Pulmonary artery endothelial cell (primary cell): ENCODE measurements at regions not wholly inside any gene's neighbourhood (a gene's known extent, or its start where the extent isn't known, plus 50 kb on each side); places are given as distances from the start of the nearest gene placed in this dataset.

Experiments used
- DNase-seq: peaks from one replicate; pipeline ENCODE4 v3.0.0-alpha.2; 2011; ENCODE audit warnings: low read depth, low spot score

DNA sequence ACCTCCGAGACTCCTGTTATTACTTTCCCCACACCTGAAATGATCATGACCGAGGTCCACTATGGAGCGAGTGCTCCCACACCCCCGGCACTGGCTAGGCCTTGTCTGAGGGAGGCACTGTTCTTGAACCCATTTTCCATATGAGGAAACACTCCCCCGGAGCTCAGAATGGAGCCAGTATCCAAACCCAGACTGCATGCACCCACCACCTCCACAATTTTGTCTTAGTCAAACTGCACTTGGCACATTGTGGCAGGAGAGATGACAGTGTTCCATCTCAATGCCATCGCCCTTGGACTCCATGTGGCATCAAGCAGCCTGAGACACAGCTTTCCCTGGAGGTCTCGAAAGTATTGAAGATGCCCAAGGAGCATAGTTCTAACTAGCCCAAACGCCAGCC, 154.1 kb downstream of the NUP210 start:
- DNase-seq: no peak

DNA sequence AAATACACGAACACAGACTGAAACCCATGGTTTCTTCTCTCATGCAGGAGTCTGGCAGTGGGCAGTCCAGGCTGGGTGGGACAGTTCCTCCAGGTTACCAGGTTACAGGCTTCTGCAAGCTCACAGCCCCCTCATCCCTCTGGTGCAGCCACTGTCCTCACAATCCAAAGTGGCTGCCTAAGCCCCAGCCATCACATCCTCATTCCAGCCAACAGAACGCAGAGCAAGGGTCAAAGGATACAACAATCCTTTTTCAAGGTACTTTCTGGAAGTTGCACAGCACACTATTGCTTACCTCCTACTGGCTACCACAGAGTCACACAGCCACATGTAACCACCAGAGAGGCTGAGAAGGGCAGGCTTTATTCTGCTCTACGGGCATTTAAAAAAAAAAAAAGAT, 154.6 kb downstream of the NUP210 start:
- no peak for DNase-seq

DNA sequence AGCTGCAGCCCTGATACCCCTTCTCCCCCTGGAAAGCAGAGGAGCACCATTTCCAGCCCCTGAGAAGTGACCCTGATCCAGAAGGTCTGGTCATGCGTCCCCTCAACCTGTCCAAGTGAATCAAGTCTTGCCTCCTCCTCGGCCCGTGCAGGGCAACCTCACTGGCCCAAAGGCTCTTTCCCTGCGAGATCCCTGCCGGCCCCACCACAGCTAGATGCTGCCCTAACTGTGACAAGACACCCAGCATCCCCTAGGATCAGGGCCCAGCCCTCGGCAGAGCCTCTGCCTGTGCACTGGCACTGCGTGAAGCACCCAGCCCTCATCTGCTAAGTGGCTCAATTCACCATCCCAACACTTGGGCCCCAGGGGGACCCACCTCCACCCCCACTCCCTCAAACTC, 155.1 kb downstream of the NUP210 start:
- no peak for DNase-seq

DNA sequence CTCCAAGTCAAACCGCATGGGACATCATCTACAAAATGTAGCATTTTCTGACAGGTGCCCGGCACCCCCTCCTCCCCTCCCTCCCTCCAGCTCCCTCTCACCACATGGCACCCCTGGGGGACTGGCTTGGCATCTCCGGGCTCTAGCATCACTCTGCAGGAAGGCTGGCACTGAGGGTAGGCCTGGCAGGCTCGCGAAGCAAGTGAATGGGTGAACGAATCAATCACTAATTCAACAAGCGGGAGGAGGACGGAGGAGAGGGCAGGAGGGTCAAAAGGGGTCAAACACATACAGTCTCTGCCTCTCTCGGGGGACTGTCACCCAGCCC, 155.7 kb downstream of the NUP210 start:
- no peak for DNase-seq

DNA sequence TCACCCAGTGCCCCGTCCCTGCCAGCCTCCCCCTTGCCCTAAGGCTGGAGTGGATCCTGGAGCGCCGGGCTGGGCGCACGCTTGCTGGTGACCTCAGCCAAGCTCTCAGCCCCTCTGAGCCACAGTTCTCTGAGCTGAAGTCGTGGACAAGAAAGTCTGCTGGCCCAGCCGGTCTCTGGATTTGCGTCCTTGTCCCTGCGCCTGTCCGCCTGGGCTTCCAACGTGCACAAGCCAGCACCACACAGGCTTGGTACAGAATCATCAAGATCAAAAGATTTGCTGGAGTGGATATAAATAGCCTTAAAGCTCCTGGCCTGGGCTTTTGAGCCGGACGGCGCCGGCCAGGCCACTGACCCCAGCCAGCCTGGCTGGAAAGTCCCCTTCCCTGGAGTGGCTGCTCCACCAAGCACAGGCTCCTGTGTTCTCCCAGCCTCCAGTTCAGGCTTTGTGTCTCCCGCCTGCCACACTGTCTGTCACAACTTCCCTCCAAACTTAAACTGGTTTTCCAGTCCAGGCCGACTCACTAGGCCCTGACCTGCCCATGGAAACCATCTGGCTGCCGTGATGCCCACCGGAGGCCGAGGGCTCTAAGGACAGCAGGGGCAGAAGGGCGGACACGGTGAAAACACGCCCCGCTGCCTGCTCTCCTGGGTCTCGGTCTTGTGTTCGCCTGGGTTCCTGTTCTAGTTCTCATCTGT, 156.2 kb downstream of the NUP210 start:
- no peak for DNase-seq

DNA sequence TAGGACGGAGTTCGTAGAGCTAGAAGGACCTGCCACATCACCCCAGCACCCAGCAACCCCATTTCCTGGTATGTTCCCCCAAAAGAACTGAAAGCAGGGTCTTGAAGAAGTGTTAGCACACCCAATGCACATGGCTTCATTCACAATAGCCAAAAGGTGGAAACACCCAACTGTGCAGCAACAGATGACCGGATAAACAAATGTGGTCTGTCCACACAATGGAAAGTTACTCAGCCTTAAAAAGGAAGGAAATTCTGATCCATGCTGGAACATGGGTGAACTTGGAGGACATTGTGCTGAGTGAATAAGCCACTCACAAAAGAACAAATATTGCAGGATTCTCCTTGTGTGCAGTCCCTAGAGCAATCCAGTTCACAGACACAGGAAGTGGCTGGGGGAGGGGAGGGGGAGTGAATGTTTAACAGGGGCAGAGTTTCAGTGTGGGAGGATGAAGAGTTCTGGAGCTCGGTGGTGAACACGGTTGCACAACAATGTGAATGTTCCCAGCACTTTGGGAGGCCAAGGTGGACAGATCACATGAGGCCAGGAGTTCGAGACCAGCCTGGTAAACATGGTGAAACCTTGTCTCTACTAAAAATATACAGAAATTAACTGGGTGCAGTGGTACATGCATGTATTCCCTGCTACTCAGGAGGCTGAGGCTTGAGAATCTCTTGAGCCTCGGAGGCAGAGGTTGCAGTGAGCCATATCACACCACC, 157.5 kb downstream of the NUP210 start:
- no peak for DNase-seq

DNA sequence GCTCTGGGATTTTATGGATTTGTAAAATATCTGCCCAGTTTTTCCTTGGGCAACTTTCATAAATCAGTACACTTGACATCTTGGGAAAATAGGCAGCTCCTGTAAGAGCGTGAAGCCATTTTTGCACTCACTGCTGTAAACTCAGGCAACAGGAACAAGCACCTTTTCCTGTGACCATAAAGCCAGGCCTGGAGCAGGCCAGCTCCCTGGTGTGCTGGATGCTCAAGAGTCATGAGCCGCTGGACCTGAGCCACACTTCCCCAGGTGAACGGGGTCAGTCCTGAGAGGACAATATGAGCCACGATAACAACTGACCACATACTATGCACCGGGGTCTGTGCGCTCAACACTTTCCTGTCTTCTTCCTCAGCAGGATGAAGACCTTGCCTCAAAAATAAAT, 158.2 kb downstream of the NUP210 start:
- DNase-seq: no peak

DNA sequence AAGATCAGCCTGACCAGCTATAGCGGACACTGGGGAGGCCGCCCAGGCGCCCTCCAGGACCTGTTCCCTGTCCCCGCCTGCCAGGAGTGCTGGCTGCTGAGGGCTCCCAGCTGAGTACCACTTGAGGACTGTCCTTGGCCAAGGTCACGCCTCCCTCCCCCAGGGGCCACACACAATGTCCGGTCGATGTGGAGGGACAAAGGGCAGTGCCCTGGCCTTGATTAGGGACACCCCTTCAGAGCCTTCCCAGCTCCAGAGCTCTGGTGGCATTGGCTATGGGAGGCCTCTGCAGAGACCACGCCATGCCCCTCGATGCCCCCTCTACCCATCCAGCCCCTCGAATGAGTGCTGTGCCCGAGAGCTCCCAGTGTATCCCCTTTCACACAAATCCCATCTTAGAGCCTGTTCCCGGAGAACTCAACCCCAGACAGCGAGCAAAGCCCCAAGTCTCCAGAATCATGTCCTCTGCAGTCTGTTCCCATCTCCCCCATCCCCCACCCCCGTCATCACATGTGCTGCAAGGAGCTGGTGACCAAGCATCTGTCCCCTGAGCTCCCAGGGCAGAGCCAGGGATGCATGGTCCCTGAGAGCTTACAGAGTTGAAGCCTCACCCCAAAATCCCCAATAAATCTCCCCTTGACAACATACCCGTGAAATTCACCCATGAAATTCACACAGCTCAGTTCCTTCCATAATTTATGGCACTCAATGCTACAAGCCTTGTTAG, 158.9 kb downstream of the NUP210 start:
- DNase-seq: no peak

DNA sequence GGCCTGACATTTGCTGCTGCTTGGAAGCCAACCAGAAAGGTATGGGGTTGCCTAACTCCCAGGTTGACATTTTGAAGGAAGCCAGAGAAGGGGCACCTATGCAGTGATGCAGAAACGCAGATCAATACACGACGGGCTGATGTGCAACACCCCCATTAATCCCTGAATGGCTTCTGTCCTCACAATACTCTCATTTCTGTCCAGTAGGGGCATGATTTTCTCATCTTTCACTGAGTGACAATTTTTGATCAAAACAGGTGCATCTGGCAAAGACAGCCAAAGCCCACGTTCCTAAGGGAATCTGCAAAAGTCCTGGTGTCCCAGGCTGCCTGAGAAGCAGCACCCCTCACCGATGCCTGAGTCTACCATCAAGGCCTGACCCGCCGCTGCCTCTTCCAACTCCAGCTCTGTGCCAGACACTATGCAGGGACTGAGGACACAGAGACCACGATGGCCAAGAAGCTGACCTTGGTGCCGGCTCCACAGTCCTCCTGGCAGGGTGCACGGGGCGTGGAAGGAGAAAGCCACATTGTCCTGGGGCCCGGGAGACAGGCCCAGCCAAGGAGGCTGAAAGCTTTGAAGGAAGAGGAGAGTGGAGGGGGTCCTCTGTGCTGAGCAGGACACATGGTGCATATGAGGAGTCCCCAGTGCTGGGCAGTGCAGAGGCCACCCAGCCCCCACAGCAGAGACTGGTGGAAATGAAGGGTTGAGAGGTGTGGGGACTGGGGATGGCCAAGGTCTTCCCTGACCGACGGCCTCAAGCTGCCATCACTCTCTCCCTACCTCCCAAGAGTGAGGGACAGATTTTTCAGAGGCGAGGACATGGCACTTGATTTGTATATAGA, 159.6 kb downstream of the NUP210 start:
- DNase-seq: no peak

DNA sequence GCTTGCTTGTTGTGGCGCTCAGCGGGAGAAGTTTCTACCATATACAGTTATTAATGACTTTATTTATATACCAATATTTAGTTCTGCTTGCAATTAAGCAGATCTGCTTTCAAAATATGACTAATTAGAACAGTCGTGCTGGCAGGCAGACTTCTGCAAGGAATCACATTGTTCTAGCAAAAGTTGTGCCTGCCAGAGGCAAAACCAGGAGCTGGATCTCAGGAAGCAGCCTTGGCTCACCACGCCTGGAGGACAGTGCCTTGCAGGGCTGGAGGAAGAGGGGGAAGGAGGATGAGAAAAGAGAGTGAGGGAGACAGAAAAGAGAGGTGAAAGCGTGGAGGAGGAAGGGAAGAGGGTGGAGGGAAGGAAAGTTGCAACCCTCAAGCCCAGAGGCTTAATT, 160.3 kb downstream of the NUP210 start:
- DNase-seq: no peak

DNA sequence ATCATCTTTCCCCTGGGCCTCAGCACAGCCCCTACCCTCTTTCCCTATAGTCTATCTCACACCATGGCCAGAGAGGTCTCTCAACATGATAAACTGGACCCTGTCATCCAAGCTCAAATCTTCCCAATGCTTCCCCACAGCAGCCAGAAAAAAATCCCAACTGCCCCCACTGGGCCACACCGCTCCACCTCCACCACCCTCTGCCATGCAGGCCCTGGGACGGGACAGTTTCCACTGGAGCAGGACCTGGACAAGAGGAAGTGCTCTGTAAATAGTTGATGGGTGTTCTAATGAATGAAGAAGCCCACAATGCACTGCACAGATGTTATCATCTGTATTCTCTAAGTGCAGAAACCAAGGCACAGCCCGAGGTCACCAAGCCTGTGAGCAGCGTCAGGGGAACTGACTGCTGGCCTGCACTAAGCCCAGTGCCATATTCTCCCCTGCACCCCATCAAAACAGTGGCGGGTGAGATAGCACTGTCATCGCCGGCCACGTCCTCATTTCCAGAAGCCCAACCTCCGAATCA, 161.1 kb downstream of the NUP210 start:
- DNase-seq: no peak

DNA sequence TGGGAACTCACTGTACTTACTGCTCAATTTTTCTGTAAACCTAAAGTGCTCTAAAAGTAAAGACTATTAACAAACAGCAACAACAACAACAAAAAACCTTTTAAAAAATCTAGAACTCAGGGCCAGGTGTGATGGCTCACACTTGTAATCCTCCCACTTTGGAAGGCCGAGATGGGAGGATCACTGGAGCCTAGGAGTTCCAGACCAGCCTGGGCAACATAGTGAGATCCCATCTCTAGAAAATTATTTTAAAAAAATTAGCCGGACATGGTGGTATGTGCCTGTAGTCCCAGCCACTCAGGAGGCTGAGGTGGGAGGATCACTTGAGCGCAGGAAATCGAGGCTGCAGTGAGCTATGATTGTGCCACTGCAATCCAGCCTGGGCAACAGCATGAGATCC, 161.8 kb downstream of the NUP210 start:
- no peak for DNase-seq

DNA sequence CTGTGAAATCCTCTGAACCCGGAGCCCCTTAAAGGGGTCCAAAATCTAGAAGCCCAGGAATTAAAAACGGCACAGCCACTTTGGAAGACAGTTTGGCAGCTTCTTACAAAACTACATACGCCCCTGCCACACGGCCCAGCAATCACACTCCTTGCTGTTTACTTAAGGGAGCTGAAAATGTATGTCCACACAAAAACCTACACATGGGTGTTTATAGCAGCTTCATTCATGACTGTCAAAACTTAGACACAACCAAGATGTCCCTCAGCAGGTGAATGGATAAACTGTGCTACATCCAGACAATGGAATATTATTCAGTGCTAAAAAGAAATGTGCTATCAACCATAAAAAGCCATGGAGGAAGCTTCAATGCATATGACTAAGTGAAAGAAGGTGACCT, 162.5 kb downstream of the NUP210 start:
- no peak for DNase-seq

DNA sequence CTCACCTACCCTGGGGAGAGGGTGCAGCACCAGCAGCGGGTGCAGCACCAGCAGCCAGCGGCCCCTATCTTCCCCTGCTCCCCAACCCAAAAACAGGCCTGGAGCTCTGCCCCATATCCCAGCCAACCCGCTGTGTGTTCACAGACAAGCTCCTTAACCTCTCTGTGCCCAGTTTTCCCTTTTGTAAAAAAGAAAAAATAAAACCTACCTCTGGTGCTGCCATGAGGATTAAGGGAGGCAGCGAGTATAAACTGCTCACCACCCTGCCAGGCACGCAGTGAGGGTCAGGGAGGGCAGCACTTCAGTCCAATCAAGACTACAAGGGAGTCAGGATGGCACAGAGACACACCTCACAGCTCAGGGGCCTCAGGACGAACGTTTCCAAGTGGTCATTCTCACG, 163.3 kb downstream of the NUP210 start:
- no peak for DNase-seq

DNA sequence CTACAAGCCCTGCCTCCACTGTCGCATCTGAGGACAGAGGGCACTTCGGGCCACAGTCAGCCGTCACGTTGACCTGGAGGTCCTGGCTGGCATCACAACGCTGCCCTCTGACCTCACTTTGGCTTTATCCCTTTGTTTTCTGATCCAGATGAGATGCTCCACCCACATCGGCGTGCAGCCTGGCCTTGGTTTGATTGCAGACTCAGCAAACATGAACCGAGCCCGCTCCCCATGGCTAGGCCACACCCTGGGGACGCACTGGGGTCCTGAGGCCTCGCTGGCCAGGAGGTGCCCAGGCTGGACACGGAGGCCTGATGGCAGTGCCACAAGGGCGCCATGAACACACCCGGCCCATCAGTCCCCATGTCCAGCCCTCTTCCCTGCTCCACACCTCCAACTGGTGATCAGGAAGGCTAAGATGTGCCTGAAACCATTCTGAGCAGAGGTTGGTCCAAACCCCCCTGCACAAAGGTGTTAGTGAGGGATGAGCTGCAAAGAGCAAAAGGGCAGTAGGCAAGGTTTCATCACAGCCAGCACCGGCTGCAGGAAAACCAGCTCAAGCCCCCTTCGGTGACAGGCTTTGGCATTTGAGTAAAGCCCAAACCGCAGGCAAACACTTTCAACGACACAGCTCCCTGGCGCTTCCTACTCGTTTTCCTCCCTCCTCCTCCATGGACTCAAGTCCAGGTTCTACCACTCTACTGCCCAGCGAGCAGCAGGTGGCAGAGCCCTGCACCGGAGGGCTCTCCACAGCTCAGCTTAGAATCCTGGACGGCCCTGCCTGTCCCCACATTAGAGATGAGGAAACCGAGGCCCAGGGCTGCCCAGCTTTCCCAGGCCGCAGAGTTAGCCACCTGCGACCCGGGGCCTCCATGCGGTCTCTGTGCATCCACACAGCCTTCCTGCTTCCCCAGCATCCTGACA, 165.8 kb downstream of the NUP210 start:
- no peak for DNase-seq

DNA sequence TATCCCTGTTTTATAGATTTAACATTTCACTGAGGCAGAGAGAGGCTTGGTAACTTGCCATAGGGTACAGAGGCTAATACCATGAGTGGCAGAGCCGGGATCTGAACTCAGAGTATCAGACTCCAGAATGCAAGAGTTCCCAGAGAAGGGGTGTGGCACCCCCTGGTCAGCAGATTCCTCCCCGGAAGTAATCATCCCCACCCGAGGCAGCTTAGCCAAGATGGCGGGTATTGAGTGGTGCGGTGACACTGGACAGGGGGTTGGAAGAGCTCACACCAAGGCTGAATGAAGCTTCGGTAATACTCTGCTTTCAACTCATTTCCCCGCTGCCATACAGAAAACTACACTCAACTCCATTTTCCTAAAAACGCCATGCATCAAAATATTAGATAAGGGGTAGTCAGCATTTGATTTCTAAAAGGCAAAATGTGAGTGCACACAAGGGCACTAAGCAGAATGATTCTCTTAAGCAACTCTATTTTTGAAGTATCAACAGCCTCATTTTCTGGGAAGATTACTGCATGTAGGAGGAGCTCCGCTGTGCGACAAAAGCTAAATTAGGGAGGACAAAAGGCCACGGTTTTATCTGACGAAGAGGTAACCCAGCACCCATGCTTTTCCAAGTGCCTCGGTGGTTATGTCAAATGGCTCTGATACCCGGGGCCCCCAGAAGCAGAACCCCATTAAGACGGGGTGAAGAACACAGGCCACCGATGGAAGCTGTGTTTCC, 166.7 kb downstream of the NUP210 start:
- DNase-seq: no peak

DNA sequence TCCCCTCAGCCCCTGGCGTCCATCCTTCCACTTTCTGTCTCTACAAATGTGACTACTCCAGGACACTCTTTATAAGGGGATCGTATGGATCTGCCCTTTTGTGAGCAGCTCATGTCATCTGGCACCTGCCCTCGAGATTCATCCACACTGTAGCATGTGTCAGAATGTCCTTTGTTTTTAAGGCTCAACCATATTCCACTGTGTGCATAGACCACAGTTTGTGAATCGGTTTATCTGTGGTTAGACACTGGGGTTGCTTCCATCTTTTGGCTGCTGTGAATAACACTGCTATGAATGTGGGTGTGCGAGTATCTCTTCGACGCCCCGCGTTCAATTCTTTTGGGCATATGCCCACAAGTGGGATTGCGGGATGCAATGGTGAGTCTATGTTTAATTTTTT, 167.9 kb downstream of the NUP210 start:
- no peak for DNase-seq

DNA sequence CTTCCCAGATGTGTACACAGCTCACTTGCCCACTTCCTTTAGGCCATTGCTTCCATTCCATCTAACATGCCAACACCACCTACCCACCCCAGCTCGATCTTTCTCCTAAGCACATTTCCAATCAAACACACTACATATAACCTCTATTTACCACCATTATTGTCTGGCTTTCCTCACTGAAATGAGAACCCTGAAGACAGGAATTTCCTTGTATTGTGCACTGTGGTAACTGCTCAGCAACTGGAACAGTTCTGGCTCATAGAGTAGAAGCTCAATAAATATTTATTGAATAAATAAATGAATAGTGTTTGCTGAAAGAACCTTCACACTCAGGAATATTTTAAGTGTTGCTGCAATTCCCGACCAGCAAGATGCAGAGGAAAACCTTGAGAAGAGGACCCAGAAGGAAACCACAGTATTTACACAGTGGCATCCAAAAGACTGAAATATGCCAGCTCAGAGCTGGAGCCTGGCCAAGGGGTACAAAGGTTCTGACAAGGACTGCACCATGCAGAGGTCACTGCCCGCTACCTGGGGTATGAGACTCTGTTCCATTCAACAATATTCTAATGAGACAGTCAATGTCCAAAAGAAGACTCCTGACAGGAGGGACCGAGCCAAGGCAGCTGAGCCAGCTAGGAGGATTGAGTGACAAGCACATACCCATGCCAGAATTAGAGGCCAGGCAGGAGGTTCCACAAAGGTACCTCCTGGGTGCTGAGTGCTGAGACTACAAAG, 168.8 kb downstream of the NUP210 start:
- no peak for DNase-seq
